ENCODE measurements at regions not wholly inside any gene's neighbourhood (a gene's known extent, or its start where the extent isn't known, plus 50 kb on each side); places are given as distances from the start of the nearest gene placed in this dataset.
"Not testable (repeated sequence)": the region's sequence is repeated elsewhere in the genome, so short reads cannot be mapped to it uniquely, and the experiment has no call there.

DNA sequence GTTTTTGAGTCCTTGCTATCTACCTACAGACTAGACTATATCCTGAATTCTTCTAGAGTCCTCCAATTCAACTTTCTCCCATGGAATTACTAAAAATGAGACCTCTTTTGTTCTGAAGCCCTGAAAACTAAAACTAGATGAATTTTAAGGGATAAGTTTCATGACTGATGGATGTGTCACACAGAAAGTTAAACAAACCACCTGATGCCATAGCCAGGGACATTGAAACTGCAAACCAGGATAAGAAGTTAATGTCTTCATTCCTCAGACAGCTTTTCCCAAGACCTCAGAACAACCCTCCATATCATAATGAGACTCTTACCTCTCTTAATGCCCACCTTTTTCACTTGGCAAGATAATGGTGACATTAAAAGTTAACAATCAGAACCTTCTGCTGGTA lies 81.5 kb upstream of the PTPN13 start:
- H3K27ac ChIP-seq: no peak overlapping the region
- H3K9me3 ChIP-seq (ENCODE audit: low read depth): no peaks in the 10 kb centered on the region
- H3K4me3 ChIP-seq: no peak overlapping the region
- peaks cover 12% of the 10 kb centered on the region for H3K4me1 ChIP-seq (ENCODE audit: low read depth)
- no peaks in the 10 kb centered on the region for H3K27me3 ChIP-seq
- no peaks in the 10 kb centered on the region for H3K36me3 ChIP-seq
- no peak for DNase-seq (ENCODE audit: low read depth in 1 of 2, low spot score in 1 of 2)
- TF ChIP-seq, protein P1, sequence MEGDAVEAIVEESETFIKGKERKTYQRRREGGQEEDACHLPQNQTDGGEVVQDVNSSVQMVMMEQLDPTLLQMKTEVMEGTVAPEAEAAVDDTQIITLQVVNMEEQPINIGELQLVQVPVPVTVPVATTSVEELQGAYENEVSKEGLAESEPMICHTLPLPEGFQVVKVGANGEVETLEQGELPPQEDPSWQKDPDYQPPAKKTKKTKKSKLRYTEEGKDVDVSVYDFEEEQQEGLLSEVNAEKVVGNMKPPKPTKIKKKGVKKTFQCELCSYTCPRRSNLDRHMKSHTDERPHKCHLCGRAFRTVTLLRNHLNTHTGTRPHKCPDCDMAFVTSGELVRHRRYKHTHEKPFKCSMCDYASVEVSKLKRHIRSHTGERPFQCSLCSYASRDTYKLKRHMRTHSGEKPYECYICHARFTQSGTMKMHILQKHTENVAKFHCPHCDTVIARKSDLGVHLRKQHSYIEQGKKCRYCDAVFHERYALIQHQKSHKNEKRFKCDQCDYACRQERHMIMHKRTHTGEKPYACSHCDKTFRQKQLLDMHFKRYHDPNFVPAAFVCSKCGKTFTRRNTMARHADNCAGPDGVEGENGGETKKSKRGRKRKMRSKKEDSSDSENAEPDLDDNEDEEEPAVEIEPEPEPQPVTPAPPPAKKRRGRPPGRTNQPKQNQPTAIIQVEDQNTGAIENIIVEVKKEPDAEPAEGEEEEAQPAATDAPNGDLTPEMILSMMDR (IDR thresholded peaks at IDR 0.05; ENCODE audit: low read depth, low read length): no peak

DNA sequence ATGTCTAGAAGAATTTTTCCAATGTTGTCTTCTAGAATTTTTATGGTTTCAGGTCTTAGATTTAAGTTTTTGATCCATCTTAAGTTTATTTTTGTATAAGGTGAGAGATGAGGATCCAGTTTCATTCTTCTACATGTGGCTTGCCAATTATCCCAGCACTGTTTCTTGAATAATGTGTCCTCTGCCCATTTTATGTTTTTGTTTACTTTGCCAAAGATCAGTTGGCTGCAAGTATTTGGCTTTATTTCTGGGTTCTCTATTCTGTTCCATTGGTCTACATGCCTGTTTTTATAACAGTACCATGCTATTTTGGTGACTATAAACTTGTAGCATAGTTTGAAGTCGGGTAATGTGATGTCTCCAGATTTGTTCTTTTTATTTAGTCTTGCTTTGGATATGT lies 78.2 kb upstream of the PTPN13 start:
- not testable (repeated sequence) for H3K4me1 ChIP-seq (ENCODE audit: low read depth); H3K36me3 ChIP-seq; DNase-seq (ENCODE audit: low read depth in 1 of 2, low spot score in 1 of 2); H3K4me3 ChIP-seq; H3K9me3 ChIP-seq (ENCODE audit: low read depth); H3K27ac ChIP-seq; H3K27me3 ChIP-seq

GRCh38 chr4:86521373-86521969 lies 72.6 kb upstream of the PTPN13 start:
- Histone ChIP-seq H3K4me1 (ENCODE audit: low read depth) (no peaks in the 10 kb centered on the region), H3K27me3 (no peaks in the 10 kb centered on the region), H3K27ac (no peak overlapping the region), H3K9me3 (ENCODE audit: low read depth) (no peaks in the 10 kb centered on the region), H3K4me3 (no peak overlapping the region), H3K36me3 (no peaks in the 10 kb centered on the region)
- TF ChIP-seq, protein P1 (IDR thresholded peaks at IDR 0.05; ENCODE audit: low read depth, low read length): no peak
- DNase-seq (ENCODE audit: low read depth in 1 of 2, low spot score in 1 of 2): no peak

DNA sequence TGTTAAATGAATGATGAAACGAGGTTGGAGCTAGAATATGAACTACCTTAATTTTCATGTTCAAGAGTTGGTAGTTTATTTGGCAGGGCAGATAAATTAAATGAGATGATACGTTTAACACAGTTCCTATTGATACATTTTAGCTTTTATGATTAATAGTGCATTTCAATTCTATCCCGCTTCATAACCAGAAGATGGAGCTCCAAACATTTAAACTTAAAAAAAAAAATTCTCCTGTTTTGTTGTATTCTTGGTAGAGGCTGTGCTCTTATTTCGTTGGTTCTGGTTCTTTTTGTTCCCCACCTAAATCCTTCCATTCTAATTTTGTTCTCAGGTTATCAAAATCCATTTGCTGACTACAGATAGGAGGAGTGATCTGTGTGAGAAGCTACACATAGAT lies 71.8 kb upstream of the PTPN13 start:
- no peak overlapping the region for H3K27ac ChIP-seq
- no peaks in the 10 kb centered on the region for H3K4me1 ChIP-seq (ENCODE audit: low read depth)
- H3K27me3 ChIP-seq: no peaks in the 10 kb centered on the region
- TF ChIP-seq, protein P1 (IDR thresholded peaks at IDR 0.05; ENCODE audit: low read depth, low read length): peak; percentile 25
- H3K4me3 ChIP-seq: no peak overlapping the region
- H3K9me3 ChIP-seq (ENCODE audit: low read depth): no peaks in the 10 kb centered on the region
- H3K36me3 ChIP-seq: no peaks in the 10 kb centered on the region
- DNase-seq (ENCODE audit: low read depth in 1 of 2, low spot score in 1 of 2): peak in 1 of 2 donors; percentile 25

DNA sequence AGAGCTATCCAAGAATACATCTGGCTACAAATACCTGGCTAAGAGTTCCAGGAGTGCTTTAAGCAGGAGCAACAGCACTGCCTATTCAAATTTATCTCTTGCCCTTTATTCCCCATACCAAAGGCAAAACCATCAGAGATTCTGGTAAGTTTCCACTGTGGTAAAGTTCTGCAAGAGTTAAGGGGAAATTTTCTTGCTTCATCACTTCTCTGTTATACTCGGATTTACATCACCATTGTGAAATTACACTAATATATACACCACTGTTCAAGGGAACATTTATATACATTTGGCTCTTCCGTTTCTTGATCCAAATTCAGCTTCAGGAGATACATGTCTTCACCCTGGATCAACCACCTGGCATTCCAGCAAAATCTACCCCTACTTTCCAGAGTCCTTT lies 70.8 kb upstream of the PTPN13 start:
- TF ChIP-seq, protein P1 (IDR thresholded peaks at IDR 0.05; ENCODE audit: low read depth, low read length): no peak
- H3K9me3 ChIP-seq (ENCODE audit: low read depth): no peaks in the 10 kb centered on the region
- DNase-seq (ENCODE audit: low read depth in 1 of 2, low spot score in 1 of 2): no peak
- H3K4me3 ChIP-seq: no peak overlapping the region
- H3K36me3 ChIP-seq: no peaks in the 10 kb centered on the region
- H3K27me3 ChIP-seq: no peaks in the 10 kb centered on the region
- H3K27ac ChIP-seq: no peak overlapping the region
- H3K4me1 ChIP-seq (ENCODE audit: low read depth): no peaks in the 10 kb centered on the region

DNA sequence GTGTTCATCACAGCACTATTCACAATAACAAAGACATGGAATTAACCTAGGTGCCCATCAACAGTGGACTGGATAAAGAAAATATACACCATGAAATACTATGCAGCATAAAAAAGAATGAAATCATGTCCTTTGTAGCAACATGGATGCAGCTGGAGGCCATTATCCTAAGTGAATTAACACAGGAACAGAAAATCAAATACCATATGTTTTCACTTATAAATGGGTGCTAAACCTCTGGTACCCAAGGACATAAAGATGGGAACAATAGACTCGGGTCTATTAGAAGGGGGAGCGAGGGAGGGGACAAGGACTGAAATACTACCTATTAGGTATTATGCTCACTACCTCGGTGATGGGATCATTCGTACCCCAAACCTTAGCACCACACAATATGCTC lies 66.4 kb upstream of the PTPN13 start:
- DNase-seq (ENCODE audit: low read depth in 1 of 2, low spot score in 1 of 2); H3K9me3 ChIP-seq (ENCODE audit: low read depth); H3K4me3 ChIP-seq; H3K4me1 ChIP-seq (ENCODE audit: low read depth); H3K27me3 ChIP-seq; H3K36me3 ChIP-seq; H3K27ac ChIP-seq: not testable (repeated sequence)

DNA sequence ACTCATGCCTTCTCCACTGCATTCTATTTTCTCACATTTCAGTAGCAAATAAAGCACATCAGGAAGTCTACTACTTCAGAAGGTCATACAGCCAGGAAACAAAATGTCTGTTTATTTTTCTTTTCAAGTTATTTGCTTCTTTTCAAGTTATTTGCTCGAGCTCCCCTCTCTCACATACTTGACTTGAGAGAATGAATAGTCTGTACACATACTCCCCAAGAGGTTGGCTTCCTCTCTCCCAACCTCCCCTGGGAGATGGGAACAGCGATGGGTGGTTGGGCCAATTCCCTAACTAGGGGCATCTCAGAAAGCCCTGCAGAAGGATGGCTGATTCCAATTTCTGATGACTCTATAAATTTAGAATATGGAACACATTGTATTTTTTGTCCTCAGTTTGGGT lies 64.7 kb upstream of the PTPN13 start:
- no peak for DNase-seq (ENCODE audit: low read depth in 1 of 2, low spot score in 1 of 2)
- Histone ChIP-seq H3K27me3 (no peaks in the 10 kb centered on the region), H3K27ac (no peak overlapping the region), H3K4me3 (no peak overlapping the region), H3K4me1 (ENCODE audit: low read depth) (no peaks in the 10 kb centered on the region), H3K9me3 (ENCODE audit: low read depth) (no peaks in the 10 kb centered on the region), H3K36me3 (no peaks in the 10 kb centered on the region)
- TF ChIP-seq, protein P1 (IDR thresholded peaks at IDR 0.05; ENCODE audit: low read depth, low read length): no peak

All from cardiac muscle cell (in vitro differentiated cells and primary cell).